Stimulated activated CD8-positive, alpha-beta memory T cell treated with anti-CD3 and anti-CD28 coated beads, Interleukin-12 subunit alpha, Interleukin-12 subunit beta, amount 100 ng/mL, for 1 hour (primary cell): ENCODE measurements at regions not wholly inside any gene's neighbourhood (a gene's known extent, or its start where the extent isn't known, plus 50 kb on each side); places are given as distances from the start of the nearest gene placed in this dataset.
"Not testable (repeated sequence)": the region's sequence is repeated elsewhere in the genome, so short reads cannot be mapped to it uniquely, and the experiment has no call there.

Experiments used
- DNase-seq: peaks from one replicate; pipeline ENCODE4 v3.0.0-alpha.2; 2020; ENCODE audit warnings: low read depth

DNA sequence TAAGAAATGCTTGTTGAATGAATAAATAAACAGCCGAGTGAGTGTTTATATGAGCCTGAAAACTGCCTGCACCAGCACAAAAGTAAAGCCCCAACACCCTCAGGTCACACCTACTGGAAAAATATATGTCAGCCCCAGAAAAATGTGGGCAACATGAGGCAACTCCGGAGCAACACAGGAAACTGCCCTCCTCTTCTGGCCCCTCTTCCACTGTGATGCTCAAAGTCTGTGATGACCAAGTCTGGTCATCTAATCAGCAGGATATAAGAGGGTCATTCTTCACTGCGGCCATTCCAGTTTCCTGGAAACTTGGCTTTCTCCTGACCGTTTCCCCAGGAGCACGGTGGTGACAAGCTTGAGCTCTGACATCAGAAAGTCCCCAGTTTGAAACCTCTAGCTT lies 159.6 kb upstream of the PZP start:
- no peak for DNase-seq

DNA sequence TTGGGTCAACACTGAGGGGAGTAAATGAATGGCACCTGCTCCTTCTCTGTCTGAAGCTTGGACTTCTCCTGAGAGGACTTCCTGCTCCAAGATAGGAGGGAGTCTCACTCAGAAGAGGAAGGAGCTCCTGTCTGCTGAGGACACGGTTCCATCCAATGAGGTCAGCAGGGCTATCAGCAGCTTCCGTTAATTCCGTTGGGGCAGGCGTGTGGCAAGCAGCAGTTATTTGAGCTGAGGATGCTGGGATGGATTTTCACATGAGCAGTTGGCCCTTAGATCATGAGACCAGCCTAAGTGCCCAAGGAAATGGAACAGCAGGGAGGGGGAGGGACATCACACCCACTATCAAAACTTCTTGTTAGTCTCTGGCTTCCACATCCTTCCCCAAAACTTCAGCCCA lies 159.0 kb upstream of the PZP start:
- DNase-seq: no peak

DNA sequence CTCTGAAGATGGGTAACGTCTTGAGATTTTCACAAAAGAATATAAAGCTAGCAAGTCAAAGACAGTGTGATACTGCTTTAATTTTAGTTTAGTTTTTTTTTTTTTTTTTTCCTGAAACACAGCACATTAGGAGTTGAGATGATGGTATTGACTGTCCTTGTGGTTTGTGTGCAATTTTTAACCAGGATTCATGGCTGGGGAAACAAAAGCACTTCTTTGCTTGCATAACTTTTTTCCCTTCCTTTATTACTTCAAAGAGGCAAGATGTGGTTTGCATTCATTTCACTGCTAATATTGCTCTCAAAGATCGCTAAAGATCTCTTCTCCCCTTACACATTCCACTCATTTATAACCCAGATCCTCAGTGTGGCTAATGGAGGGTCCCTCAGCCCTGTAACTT lies 157.1 kb upstream of the PZP start:
- DNase-seq: no peak

DNA sequence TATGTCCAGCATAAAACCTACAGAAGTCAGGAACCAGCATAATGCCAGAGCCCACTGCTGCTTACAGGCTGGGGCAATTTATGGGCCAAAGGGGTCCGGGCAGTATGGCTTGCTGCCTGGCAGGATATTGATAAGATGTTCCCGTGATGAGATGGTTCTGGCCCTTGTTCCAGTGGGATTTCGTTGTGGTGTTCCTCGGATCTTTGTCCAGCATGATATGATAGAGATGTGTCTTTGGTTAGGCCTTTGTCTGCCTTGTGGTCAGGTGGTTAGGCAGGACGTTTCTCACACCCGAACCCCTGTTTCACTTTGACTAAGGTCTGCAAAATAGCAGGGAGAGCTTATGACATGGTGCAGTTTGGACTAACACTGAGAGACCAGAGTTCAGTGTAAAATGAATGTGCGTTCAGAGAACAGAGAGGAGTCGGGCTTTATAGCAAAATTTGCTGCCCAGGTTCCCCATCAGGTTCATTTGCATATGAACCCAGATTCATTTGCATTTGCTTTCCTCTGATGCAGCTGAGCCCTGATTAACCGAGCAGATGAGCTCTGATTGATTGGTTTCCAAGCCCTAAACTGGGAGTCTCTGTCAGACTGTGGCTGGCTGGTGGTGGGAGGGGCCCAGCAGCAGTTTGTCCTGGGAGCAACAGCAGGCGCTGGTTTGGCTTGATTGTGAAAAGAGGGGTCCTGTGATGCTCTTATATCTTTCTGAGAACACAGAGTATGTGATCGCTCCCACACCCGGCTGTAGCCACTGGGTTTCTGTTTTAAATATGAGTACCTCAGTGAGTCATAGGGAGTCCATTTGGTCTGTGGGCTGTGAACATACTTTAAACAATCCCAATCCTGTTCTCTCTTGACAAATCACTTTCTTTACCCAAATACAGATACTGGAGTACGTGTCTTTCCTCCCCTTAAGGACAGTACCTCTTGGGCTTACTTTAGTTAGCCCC lies 156.3 kb upstream of the PZP start:
- no peak for DNase-seq

DNA sequence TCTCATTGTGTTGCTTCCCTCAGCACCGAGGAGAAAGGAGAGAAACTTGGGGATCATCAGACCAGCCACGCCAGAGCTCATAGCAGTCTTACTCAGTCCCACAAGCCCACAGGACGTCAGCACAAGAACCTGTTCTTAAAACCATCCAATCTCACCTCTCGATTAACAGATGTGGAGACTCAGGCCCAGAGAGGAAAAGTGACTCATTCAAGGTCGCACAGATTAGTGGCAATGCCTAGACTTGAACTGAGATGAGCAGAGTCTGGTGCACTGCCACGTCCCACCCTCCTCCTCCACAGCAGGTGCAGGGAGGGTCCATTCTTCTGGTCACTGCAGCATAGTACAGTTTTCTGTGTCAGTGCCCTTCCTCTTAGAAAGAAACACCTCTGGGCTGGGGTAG lies 154.9 kb upstream of the PZP start:
- DNase-seq: no peak

DNA sequence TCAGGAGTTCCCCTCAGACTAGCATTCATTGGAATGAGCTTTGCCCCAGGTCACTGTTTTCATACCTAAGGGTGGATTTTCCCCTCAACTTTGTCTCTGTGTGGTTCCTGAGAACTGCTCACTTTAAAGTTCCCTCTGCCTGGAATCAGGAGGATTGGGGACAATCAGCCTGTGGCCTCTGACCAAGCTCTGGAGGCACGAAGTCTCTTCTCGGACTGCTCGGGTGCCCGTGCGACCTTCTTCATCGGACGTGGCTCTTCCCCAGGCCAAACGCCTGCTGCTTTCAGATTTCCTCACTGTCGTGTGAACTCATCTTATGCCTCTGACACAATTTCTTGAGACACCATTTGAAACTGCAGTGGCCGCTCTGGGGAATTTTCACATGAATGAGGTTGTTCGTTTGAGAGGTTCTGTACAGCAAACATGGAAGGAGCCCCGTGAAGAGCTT lies 153.7 kb upstream of the PZP start:
- DNase-seq: no peak

DNA sequence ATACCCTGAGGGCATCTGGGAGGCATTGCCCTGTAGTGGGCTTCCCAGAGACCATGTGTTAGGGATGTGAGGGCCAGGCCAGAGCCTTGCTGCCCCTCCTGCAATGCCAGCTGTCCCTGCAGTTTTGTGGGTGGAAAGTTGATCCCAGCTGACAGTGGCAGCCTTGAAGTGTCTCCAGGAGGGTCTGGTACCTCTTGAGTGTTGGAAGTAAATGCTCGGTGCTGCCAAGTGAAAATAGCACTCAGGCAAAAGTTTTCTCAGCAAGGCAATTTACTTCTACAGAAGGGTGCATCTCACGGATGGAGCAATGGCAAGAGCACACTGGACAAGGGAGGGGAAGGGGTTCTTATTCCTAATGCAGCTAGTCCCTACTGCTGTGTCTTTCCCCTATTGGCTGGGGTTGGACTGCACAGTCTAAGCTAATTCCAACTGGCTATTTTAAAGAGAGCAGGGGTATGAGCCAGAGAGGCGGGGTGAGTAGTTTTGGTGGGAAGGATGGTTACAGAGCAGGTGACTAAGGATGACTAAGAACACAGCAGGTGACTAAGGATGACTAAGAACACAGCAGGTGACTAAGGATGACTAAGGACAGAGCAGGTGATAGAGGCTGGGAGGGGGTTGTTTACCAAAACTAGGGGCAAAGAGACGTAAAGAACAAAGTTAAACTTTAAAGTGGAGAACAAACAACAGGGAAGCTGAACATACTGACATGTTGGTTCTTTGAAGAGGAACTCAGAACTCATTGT lies 146.0 kb upstream of the PZP start:
- DNase-seq: not testable (repeated sequence)

DNA sequence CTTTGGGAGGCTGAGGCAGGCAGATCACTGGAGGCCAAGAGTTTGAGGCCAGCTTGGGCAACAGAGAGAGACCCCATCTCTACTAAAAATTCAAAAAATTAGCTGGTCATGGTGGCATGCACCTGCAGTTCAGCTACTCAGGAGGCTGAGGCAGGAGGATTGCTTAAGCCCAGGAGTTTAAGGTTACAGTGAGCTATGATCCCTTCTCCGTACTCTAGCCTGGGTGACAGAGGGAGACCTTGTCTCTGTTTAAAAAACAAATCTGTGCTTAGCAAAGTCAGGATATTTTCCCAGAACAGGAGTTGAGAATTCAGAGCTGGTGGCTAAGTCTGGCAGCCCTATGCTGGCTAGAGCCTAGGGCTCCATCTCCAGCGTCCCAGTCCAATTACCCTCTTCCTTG lies 142.9 kb upstream of the PZP start:
- no peak for DNase-seq

DNA sequence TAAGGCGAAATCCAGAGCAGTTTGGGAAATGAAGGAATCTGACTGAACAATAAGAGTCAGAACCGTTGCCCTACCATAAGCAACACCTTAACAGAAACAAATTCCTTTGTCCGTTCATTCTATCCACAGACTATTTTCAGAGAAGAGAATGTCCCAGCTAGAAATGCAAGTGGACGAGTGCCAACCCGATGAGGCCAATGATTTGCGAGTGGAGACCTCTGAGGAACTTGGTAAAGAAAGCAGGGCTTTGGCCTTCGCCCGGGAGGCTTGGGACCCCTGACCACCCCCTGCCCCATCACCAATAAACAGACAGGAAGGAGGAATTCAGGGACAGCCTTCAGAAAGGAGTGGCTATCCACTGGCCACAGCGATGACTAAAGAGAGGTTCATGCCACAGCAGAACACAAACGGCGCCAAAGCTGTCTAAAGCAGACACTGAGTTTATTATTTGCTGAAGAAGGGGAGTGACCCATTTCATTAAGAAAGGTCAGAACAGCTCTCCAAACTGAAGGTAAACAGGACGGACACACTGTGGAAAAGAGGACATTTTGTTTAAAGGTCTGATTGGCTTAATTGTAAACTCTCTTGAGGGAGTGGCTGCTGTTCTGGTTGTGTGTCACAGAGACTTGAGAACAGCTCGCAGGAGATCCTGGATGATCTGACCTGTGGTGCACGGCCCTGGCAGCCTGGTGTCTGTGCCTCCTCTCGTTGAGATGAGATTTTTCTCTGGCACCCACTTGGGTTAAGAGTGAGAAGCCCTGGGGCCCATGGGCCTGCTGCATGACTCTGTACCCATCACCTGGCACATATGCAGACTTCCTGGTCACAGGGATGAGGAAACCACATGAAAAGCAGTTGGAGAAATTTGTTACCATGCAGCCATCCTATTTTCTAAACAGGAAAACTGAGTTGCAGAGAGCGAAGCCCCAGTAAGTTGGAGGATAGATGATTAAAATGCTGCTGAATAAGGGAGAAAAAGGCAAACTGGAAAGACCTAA lies 142.0 kb upstream of the PZP start:
- no peak for DNase-seq

DNA sequence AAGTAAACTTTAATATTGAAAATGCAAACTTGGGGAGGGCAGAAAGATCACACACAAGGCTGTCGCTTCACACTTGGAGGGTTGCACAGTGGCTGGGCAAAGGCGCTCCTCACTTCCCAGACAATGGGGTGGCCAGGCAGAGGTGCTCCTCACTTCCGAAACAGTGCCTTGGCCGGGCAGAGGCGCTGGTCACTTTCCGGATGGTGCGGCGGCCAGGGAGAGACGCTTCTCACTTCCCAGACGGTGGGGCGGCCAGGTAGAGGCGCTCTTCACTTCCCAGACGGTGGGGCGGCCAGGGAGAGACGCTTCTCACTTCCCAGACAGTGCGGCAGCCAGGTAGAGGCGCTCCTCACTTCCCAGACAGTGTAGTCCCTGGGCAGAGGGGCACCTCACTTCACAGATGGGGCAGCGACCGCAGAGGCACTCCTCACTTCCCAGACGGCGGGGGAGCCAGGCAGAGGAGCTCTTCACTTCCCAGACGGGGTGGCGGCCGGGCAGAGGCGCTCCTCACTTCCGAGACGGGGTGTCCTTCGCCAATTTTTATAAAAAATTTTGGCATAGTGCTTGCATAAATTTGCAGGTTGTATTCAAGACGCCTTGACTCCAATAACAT lies 140.8 kb upstream of the PZP start:
- DNase-seq: no peak

DNA sequence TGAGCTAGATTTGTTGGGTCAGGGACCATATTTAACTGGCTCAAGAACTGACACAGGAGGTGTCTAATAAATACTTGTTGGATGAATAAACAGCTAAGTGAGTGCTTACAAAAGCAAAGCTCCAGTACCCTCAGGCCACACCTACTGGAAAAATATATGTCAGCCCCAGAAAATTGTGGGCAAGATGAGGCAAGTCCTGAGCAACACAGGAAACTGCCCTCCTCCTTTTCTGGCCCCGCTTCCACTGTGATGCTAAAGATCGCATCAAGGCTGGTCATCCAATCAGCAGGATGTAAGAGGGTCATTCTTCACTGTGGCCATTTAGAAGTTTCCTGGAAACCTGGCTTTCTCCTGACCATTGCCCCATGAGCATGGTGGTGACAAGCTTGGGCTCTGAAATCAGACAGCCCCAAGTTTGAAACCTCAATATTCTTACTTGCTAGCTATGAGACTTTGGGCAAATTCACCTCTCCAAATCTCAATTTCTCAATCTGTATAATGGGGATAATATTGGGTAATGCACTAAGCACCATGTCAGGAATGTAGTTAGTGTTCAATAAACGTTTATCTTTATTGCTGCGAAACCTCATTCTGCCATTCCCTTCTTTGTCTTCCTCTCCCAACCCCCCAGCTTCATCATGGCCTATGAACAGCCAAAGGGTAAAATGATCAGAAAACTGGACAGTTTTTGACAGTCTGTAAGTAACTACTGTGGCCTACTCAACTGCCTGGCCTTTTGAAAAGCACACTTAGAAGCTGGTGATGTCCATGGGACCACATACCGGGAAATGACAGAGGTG lies 139.3 kb upstream of the PZP start:
- DNase-seq: no peak

DNA sequence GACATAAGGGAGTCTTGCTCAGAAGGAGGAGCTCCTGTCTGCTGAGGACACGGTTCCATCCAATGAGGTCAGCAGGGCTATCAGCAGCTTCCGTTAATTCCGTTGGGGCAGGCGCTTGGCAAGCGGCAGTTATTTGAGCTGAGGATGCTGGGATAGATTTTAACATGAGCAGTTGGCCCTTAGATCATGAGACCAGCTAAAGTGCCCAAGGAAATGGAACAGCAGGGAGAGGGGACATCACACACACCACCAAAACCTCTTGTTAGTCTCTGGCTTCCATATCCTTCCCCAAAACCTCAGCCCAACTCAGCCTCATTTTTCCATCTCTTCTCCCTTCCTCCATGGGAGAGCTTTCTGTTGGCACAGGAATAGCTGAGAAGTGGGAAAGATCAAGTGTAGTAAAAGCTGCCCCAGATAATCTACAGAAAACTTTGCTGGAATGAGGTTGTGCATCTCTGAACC lies 138.7 kb upstream of the PZP start:
- no peak for DNase-seq

DNA sequence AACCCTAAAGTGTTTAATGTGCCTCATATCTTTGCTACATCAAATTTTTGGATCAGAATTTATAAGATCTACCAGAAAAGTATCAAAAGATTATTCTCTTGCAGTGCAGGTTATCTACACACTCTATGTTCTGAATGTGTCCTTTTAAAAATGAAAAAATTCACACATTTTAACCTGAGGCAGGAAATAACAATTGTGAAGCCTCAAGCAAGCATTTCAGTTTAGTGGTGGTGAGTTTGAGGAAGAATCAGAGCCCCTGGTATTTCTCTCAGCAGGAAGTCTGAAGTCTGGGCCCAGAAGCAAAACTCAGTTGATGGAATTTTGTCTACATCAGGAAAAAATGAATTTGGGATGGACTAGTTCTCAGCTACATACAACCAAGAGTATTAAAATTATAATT lies 137.0 kb upstream of the PZP start:
- DNase-seq: no peak

DNA sequence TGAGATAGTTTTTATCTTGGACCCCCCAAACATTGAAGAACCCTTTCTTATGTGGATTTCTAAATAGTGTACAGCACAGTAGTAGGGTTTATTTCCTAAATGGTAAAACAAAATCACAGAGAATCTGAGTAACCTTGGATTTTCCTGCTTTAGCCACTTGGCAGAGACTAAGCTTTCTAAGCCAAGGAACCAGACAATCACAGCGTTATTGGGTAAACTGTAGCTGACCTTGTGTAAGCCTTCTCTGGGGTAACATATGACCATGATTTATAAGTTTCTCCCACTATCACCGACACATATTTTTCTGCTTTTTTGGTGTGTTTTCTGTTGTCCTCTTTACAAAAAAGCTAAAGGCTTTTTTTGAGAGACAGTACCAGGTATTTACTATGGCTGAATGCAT lies 136.3 kb upstream of the PZP start:
- no peak for DNase-seq

DNA sequence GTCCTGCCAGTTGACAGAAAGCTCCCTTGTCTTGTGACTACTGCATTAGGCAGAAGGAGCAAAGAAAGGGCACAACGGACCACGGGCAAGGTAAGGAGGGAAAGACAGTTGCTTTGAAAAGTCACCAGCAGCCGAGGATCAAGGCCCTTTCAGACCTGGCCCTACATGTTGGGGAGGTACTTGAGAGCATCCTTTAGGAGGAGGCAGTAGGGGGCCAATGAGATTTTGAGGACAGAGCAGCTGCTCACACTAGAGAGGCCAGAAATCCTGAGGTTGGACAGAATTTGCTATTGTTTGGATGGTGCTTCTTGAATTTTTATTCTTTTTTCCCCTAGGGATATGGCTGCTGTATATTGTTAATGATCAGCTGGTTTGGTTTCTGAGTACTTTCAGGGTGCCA lies 135.5 kb upstream of the PZP start:
- DNase-seq: no peak

DNA sequence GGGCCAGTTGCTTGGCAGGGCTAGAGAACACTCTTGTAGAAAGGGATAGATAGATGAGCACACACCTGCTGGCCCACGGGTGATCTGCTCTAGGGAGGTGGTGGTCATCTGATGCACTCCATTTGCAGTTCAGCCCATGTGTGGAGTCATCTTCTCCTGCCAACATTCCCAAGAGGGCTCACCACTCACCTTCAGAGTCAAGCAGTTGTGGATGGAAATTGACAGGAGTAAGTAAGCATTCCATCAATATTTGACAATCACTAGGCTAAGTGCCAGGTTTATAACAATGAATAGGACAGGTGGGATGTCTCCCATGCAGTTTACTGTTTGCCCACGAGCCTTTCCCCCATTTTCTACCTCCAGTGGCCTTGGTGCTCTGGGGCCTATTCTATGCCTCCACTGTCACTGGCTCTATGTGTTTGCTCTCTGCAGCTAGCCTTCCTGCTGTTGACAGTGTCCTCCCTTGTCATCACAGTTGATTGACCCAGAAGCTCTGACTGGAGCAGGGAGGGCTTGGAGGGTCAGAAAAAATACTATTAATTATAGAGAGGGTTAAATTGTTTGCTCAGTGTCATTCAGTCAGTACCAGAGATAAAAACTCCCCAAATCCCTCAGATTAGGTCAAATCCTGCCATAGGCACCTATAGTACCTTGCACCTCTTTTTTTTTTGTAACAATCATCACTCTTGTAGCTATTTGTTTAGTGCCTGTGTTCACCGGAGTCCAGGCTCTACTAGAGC lies 134.6 kb upstream of the PZP start:
- no peak for DNase-seq

DNA sequence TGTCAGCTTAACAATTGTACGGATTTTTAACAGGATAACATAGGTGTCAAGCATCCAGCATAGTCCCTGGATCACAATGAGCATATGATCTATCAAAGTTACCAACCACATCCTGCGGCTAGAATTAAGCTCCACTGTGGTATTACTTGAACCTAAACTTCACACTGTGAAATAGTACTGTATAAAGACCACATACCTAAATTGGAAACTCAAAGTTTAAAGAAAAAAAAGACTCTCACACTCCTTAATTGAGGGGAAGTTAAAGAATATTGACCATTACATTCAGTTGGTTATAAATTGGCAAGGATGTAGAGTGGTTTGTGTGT lies 133.0 kb upstream of the PZP start:
- DNase-seq: no peak

DNA sequence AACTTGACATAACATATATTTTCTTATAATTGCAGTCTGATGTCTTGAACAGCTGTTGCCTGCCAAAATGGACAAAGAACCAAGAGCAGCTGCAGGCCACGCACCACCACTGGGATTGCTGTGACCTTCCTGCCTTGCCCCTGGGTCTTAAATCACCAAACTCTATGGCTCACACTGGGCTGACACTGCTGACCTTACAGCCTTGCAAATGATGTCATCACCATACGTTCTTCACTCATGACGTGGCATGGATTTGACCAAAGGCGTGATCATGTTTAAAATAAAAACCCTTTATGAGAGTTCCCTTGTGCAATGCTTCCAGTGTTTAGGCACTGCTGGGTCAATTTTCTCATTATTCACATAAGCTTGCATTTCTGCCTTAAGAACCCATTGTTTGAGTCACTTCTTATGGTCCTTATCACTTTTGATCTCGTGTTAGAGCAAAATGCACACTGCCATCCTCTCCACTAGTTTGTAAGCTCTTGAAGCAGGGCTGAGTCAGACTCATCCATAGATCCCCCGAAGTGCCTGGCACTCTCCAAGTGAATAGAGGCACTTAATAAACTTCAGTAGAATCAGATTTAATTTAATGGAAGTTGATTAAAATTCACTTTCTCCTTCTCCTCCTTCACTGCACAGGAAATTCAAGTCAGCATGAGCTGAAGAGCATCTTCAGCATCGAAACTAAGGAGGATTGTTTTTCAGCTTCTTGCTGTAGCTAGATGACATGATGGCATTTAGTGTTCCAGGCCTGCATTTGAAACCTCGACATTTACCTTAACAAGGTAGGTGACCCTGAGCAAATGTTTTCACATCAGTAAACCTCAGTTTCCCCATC lies 132.4 kb upstream of the PZP start:
- DNase-seq: no peak

DNA sequence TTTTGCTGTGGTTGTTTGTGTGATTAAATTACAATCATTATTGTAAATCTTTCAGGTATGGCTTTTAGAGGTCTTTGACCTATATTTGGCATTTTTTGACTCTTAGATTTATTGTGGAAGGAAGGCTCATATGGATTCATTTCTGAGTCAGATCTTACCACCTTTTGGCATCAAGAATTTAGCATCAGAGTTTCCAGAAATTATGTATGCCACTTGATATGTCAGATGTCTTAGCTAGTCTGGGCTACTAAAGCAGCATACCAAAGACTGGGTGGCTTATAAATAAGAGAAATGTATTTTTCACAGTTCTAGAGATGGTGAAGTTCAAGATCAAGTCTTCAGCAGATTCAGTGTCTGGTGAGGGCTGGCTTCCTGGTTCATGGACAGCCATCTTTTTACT lies 129.5 kb upstream of the PZP start:
- DNase-seq: no peak
